B cell (primary cell): ENCODE measurements at regions not wholly inside any gene's neighbourhood (a gene's known extent, or its start where the extent isn't known, plus 50 kb on each side); places are given as distances from the start of the nearest gene placed in this dataset.

ENCODE experiments used
- ATAC-seq: fragments of 200-7000 bp; cut with Tn5 transposase; one replicate; pipeline ENCODE4 v1.10.0; 2021; ENCODE audit warnings: low read depth, mild to moderate bottlenecking, moderate number of reproducible peaks, moderate library complexity
- CTCF ChIA-PET: fragments of 350-600 bp; sonication (Branson Sonifier 250); formaldehyde crosslinking; loops from one replicate; lab custom pipeline; 2021; ENCODE audit warnings: antibody characterized with exemption, inconsistent platforms; lab: Charles Lee
- POLR2A ChIA-PET: fragments of 350-600 bp; sonication (Branson Sonifier 250); formaldehyde crosslinking; loops from one replicate; lab custom pipeline; 2021; ENCODE audit warnings: antibody characterized with exemption; lab: Charles Lee
- DNase-seq: peaks from one replicate; pipeline ENCODE4 v3.0.0; 2013
- H2AFZ ChIP-seq: 2 replicates; pipeline ENCODE4 v1.6.1; 2012; ENCODE audit warnings: mild to moderate bottlenecking, low read depth, low read length; ENCODE audit not compliant: insufficient read depth, poor library complexity, severe bottlenecking
- H3K27ac ChIP-seq, 2 donors: 1 replicate in 1 of 2; 2 replicates in 1 of 2; pipeline ENCODE4 v1.5.1; 2012 to 2013; ENCODE audit warnings: low read length in 2 of 2, mild to moderate bottlenecking in 2 of 2, moderate library complexity in 1 of 2
- H3K27me3 ChIP-seq, 4 experiments: fragments of 200-600 bp in 1 of 4; sonication (generic) in 1 of 4; replicated peaks in 1 of 4; 1 replicate in 2 of 4; 2 replicates in 2 of 4; pipeline versions ENCODE4 v1.6.1 to v1.7.0; 2013 to 2016; ENCODE audit warnings: low read length in 3 of 4, mild to moderate bottlenecking in 2 of 4, mixed read lengths in 1 of 4, moderate library complexity in 1 of 4; ENCODE audit not compliant: insufficient read depth in 4 of 4, control insufficient read depth in 3 of 4; ENCODE audit errors: control extremely low read depth in 1 of 4
- H3K36me3 ChIP-seq, 2 experiments: replicated peaks in 1 of 2; 1 replicate in 1 of 2; 2 replicates in 1 of 2; pipeline versions ENCODE4 v1.6.1 to v1.7.1; 2013; ENCODE audit warnings: low read length in 1 of 2; ENCODE audit not compliant: insufficient read depth in 2 of 2, control insufficient read depth in 1 of 2; ENCODE audit errors: control extremely low read depth in 1 of 2, extremely low read depth in 1 of 2
- H3K4me1 ChIP-seq, 2 donors: fragments of 200-600 bp in 1 of 2; sonication (generic) in 1 of 2; 1 replicate in 1 of 2; 2 replicates in 1 of 2; pipeline versions ENCODE4 v1.5.1 to v1.6.1; 2013 to 2017; ENCODE audit warnings: low read length in 2 of 2; ENCODE audit not compliant: control insufficient read depth in 2 of 2, insufficient read depth in 2 of 2
- H3K4me2 ChIP-seq: replicated peaks from 2 replicates; pipeline ENCODE3; 2012; ENCODE audit warnings: mild to moderate bottlenecking, low read depth, low read length; ENCODE audit not compliant: poor library complexity, severe bottlenecking
- H3K4me3 ChIP-seq, 5 experiments: fragments of 200-600 bp in 1 of 5; sonication (generic) in 1 of 5; 1 replicate in 3 of 5; 2 replicates in 2 of 5; pipeline versions ENCODE4 v1.5.1 to v1.7.0; 2011 to 2016; ENCODE audit warnings: low read length in 4 of 5, mild to moderate bottlenecking in 4 of 5, low read depth in 2 of 5, control low read depth in 1 of 5, moderate library complexity in 1 of 5; ENCODE audit not compliant: insufficient read depth in 1 of 5; ENCODE audit errors: control extremely low read depth in 1 of 5, extremely low read depth in 1 of 5
- H3K79me2 ChIP-seq: fragments of 200-600 bp; sonication (generic); one replicate; pipeline ENCODE4 v1.6.0; 2016; ENCODE audit warnings: low read length; ENCODE audit not compliant: control insufficient read depth, insufficient read depth
- H3K9ac ChIP-seq: fragments of 200-600 bp; sonication (generic); 2 replicates; pipeline ENCODE4 v1.6.1; 2017; ENCODE audit warnings: mild to moderate bottlenecking, low read length, moderate library complexity
- H3K9me3 ChIP-seq, 3 donors: one replicate each; pipeline versions ENCODE4 v1.6.1 to v1.7.1; 2013; ENCODE audit warnings: low read length in 2 of 3; ENCODE audit not compliant: control insufficient read depth in 2 of 3, insufficient read depth in 1 of 3; ENCODE audit errors: control extremely low read depth in 1 of 3
- H4K20me1 ChIP-seq: 2 replicates; pipeline ENCODE4 v1.6.0; 2012; ENCODE audit warnings: mild to moderate bottlenecking, low read length; ENCODE audit not compliant: insufficient read depth, control insufficient read depth, poor library complexity, severe bottlenecking
- H3K27ac Mint-ChIP-seq: one replicate; pipeline ENCODE4 v1.8.0; 2021; ENCODE audit warnings: mixed read lengths
- H3K27me3 Mint-ChIP-seq: one replicate; pipeline ENCODE4 v1.8.0; 2021; ENCODE audit warnings: mixed read lengths
- H3K4me1 Mint-ChIP-seq: one replicate; pipeline ENCODE4 v1.8.0; 2021; ENCODE audit warnings: mixed read lengths
- H3K4me3 Mint-ChIP-seq: one replicate; pipeline ENCODE4 v1.8.0; 2021; ENCODE audit warnings: mixed read lengths
- H3K9me3 Mint-ChIP-seq: one replicate; pipeline ENCODE4 v1.8.0; 2022; ENCODE audit warnings: mixed read lengths; ENCODE audit not compliant: insufficient read depth
- CTCF ChIP-seq: fragments of 200-600 bp; IDR thresholded peaks from one replicate; pipeline ENCODE4 v1.8.0; 2022; ENCODE audit warnings: antibody characterized with exemption, mild to moderate bottlenecking
- EZH2 ChIP-seq: IDR thresholded peaks from 2 replicates; pipeline ENCODE4 v1.6.1; 2012; ENCODE audit warnings: borderline replicate concordance, low read depth, mild to moderate bottlenecking, moderate library complexity, low read length; ENCODE audit not compliant: insufficient read depth, poor library complexity, severe bottlenecking
- WGBS: methylation state at CpG from one replicate; pipeline ENCODE4 v1.1.5; 2013; ENCODE audit warnings: missing lambda C conversion rate; ENCODE audit not compliant: insufficient coverage; 5-methylcytosine and 5-hydroxymethylcytosine counted together
- intact Hi-C: fragments of 100-400 bp; cut with micrococcal nuclease; formaldehyde crosslinking; loops from one replicate; pipeline ENCODE4 v1.10.0; 2022

GRCh38 chr2:18643326-18644114 is 54.2 kb upstream of the NT5C1B start:
- WGBS = 100% methylated on average over 2 of the region's 5 CpGs

More at GRCh38 chr2:18643326-18644114, 54.2 kb upstream of the NT5C1B start:
- TF ChIP-seq CTCF (no peak), EZH2 (no peak)
- Mint-ChIP-seq H3K4me3 (no peak overlapping the region), H3K27ac (no peak overlapping the region), H3K27me3 (no peaks in the 10 kb centered on the region), H3K4me1 (no peaks in the 10 kb centered on the region), H3K9me3 (peaks cover 2% of the 10 kb centered on the region)
- DNase-seq (no peak), ATAC-seq (no peak)
- intact Hi-C loops = no loop called here
- ChIA-PET POLR2A (no interaction called here), CTCF (no interaction called here)
- Histone ChIP-seq H3K79me2 (no peaks in the 10 kb centered on the region), H3K36me3 (no peaks in the 10 kb centered on the region), H3K27ac (no peak overlapping the region), H3K4me1 (no peaks in the 10 kb centered on the region), H3K4me3 (no peak overlapping the region), H4K20me1 (no peaks in the 10 kb centered on the region), H3K9ac (no peak overlapping the region), H3K27me3 (no peaks in the 10 kb centered on the region), H3K9me3 (peaks cover 0 to 11% (median 1%) of the 10 kb centered on the region in 3 donors), H3K4me2 (no peak overlapping the region), H2AFZ (no peak overlapping the region)
